IgD-negative memory B cell (primary cell): ENCODE measurements at regions not wholly inside any gene's neighbourhood (a gene's known extent, or its start where the extent isn't known, plus 50 kb on each side); places are given as distances from the start of the nearest gene placed in this dataset.

ENCODE experiments used
- H3K27ac Mint-ChIP-seq, 3 donors: one replicate each; pipeline ENCODE4 v1.8.0; 2020 to 2022; ENCODE audit warnings: mild to moderate bottlenecking in 3 of 3, mixed read lengths in 3 of 3, moderate library complexity in 1 of 3
- H3K27me3 Mint-ChIP-seq: one replicate; pipeline ENCODE4 v1.8.0; 2021; ENCODE audit warnings: mixed read lengths
- H3K36me3 Mint-ChIP-seq: one replicate; pipeline ENCODE4 v1.8.0; 2020; ENCODE audit warnings: mild to moderate bottlenecking, mixed read lengths
- H3K4me1 Mint-ChIP-seq, 3 donors: one replicate each; pipeline ENCODE4 v1.8.0; 2020 to 2022; ENCODE audit warnings: mixed read lengths in 3 of 3, mild to moderate bottlenecking in 1 of 3
- H3K4me3 Mint-ChIP-seq, 4 donors: one replicate each; pipeline ENCODE4 v1.8.0; 2020 to 2022; ENCODE audit warnings: mild to moderate bottlenecking in 4 of 4, mixed read lengths in 4 of 4, moderate library complexity in 3 of 4
- H3K9me3 Mint-ChIP-seq, 3 donors: one replicate each; pipeline ENCODE4 v1.8.0; 2020 to 2021; ENCODE audit warnings: mixed read lengths in 3 of 3, mild to moderate bottlenecking in 1 of 3

DNA sequence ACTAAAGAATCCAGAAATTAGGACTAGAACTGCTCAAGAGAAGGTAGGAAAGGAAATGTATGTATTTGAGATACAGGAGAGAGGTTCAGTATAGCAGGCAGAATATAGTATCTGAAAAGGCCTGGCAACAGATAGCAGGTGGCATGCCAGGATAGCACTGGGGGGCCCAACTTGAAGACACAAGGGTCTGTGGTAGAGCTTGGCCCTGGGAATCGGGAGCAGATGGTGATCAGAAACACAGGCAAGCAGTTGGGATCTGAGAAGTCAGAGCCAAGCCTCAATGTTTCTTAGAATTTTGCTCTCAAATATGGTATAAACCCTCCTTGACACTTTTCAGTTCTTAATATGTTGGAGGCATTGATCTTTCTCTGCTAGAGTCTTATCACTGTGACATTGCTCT, 499.8 kb upstream of the CD180 start:
- no peak overlapping the region for H3K4me3 Mint-ChIP-seq

DNA sequence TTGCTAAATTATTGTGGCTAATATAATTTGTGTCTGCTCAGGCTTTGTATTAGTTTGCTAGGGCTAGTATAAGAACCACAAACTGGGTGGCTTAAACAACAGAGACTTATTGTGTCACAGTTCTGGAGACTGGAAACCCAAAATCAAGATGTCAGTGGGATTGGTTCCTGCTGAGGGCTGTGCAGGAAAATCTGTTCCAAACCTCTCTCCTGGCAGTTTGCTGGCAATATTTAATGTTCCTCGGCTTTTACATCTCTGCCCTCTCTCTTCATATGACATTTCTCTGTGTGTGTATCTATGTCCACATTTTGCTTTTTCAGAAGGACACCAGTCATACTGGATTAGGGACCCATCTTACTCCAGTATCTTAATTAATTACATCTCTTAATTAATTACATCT, 498.8 kb upstream of the CD180 start:
- peaks cover 2% of the 10 kb centered on the region for H3K27me3 Mint-ChIP-seq
- H3K27ac Mint-ChIP-seq, result no peak overlapping the region
- no peak overlapping the region for H3K4me3 Mint-ChIP-seq
- H3K4me1 Mint-ChIP-seq, result no peaks in the 10 kb centered on the region
- no peaks in the 10 kb centered on the region for H3K36me3 Mint-ChIP-seq
- peaks cover 0 to 2% (median 0%) of the 10 kb centered on the region in 3 donors for H3K9me3 Mint-ChIP-seq

More for the DNA sequence above, 499.8 kb upstream of the CD180 start:
- no peaks in the 10 kb centered on the region for H3K36me3 Mint-ChIP-seq
- no peaks in the 10 kb centered on the region for H3K4me1 Mint-ChIP-seq
- H3K9me3 Mint-ChIP-seq, result peaks cover 0 to 2% (median 0%) of the 10 kb centered on the region in 3 donors
- H3K27me3 Mint-ChIP-seq, result peaks cover 2% of the 10 kb centered on the region
- H3K27ac Mint-ChIP-seq, result no peak overlapping the region

DNA sequence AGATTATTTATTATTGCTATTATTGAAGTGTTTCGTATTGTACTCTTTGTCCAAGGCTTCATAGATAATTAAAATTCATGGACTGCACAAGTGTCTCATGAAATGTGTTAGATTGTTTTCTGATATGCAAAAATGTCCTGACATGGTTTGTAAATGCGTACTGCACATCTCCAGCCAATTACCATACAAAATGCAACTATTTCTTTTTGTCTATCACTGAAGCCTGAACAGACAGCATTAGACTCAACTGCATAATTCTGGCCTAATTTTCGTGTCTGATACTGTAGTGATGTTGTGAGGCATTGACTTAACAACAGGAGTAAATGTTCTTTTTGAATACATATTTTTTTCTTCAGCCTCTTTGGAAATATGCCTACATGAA, 498.2 kb upstream of the CD180 start:
- Mint-ChIP-seq H3K4me3 (no peak overlapping the region), H3K27ac (no peak overlapping the region), H3K4me1 (no peaks in the 10 kb centered on the region), H3K27me3 (peaks cover 2% of the 10 kb centered on the region), H3K9me3 (peaks cover 0 to 2% (median 0%) of the 10 kb centered on the region in 3 donors), H3K36me3 (no peaks in the 10 kb centered on the region)

DNA sequence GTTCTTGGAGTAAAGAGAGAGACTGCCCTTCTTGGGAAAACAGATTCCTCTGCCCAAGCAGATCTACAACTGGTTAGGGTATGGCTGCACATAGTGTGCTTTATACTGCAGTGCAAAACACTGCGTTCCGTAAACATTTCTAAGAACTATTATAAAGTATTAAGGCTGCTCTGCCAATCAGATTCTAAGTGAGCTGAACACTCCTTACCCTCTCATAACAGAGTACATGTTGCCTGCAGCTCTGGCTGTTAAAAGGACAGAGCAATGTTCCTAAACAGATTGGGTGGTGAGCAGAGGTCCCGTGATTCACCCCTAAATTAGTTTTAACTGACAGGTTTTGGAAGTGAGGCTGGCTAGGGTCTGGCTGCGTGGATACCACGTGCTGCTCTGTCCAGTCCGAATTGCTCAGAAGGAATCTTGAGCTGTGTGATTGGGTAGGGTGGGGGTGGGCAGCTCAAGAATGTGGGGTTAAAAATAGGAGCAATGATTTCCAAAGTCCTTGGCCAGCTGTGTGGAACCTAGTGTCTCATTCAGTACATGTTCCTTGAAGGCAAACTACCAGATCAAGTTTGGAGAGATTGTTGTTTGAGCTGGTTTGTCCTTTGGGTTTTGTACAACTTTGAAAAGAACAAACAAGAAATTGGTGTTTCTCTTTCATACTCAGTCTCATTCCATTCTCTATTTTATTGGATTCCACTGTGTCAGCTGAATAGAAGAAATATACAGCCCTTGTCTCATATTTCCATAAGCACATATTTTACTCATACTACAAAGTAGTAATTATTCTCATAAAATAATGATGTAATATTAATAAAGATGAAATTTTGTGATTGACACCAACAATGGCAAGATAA, 497.6 kb upstream of the CD180 start:
- Mint-ChIP-seq H3K4me3 (no peak overlapping the region), H3K27ac (no peak overlapping the region), H3K9me3 (peaks cover 0 to 2% (median 0%) of the 10 kb centered on the region in 3 donors), H3K27me3 (peaks cover 2% of the 10 kb centered on the region), H3K36me3 (no peaks in the 10 kb centered on the region), H3K4me1 (no peaks in the 10 kb centered on the region)

DNA sequence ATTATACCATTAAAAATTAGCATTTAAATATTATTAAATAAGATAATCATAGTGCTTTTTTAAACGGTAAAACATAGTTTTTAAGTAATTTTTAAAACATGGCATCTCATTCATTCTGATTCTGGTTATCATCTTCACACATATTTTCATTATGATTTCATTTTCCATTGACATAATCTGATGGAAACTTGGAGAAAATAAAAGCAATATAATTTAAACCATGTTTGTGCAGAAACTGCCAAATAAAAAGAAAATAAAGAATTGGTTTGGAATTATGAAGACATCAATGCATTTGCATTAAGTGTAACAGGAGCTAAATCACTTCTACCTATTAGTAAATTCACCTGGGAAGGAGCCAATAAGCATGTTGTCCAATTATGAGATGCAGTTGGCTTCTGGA, 490.1 kb upstream of the CD180 start:
- Mint-ChIP-seq H3K27me3 (peaks cover 2% of the 10 kb centered on the region), H3K4me3 (no peak overlapping the region), H3K4me1 (no peaks in the 10 kb centered on the region), H3K9me3 (no peaks in the 10 kb centered on the region), H3K27ac (no peak overlapping the region), H3K36me3 (peaks cover 1% of the 10 kb centered on the region)

DNA sequence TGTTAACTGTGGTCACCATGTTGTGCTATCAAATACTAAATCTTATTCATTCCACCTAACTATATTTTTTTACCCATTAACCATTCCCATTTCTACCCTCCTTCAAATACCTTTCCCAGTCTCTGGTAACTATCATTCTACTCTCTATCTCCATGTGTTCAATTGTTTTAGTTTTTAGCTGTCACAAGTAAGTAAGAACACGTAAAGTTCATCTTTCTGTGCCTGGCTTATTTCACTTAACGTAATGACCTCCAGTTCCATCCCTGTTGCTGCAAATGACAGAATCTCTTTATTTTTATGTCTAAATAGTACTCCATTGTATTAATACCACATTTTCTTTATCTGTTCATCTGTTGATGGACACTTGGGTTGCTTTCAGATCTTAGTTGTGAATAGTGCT, 485.1 kb upstream of the CD180 start:
- H3K27ac Mint-ChIP-seq, result no peak overlapping the region
- H3K4me1 Mint-ChIP-seq, result no peaks in the 10 kb centered on the region
- H3K27me3 Mint-ChIP-seq, result peaks cover 2% of the 10 kb centered on the region
- H3K4me3 Mint-ChIP-seq, result no peak overlapping the region
- no peaks in the 10 kb centered on the region for H3K9me3 Mint-ChIP-seq
- H3K36me3 Mint-ChIP-seq, result peaks cover 1% of the 10 kb centered on the region

DNA sequence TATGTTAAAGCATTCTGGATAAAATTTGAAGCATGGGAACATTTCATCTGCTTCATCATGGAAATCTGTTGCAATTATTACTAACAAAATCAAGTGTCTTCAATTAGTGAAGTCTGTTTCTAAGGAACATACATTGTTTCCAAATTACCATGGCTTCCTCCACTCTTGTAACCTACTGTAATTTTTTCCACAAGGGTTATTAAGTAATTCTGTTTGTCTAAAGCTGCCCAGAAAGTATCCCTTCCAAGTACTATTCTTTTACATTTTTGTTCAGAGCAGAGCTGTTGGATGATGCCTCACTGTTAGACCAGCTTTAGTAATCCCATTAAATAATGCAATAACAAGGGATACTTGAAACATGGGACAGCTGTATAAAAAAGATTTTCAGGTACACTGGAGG, 483.5 kb upstream of the CD180 start:
- peaks cover 3% of the 10 kb centered on the region for H3K27me3 Mint-ChIP-seq
- no peaks in the 10 kb centered on the region for H3K36me3 Mint-ChIP-seq
- no peaks in the 10 kb centered on the region for H3K9me3 Mint-ChIP-seq
- H3K27ac Mint-ChIP-seq, result no peak overlapping the region
- H3K4me1 Mint-ChIP-seq, result no peaks in the 10 kb centered on the region
- no peak overlapping the region for H3K4me3 Mint-ChIP-seq

DNA sequence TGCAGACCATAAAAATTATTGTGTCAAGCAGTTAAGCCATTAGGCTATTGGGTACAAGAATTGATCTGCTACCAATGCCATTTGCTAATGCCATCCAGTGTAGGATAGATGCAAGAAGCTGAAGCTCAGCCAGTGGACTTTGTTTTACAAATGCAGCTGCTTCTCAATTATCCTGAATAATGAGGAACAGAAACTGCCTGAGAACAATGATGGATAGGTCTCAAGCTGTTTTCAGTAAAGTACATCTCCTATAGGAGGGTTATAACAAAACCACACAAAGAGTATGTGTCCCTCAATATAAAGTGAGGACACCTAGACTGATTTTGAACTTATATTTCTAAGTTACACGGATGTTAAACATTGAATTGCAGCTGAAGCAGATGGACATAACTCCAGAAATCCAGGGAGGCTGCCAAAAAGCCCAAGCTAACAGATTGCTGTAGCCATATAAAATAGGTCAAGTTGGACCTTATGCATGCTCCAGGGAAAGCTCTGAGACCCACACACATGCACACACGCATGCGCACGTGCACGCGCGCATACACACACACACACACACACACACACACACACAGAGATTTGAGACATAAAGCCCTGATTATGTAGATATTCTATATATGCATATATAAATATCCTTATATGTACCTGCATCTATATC, 482.7 kb upstream of the CD180 start:
- H3K27me3 Mint-ChIP-seq, result peaks cover 1% of the 10 kb centered on the region
- no peaks in the 10 kb centered on the region for H3K9me3 Mint-ChIP-seq
- no peaks in the 10 kb centered on the region for H3K36me3 Mint-ChIP-seq
- no peak overlapping the region for H3K27ac Mint-ChIP-seq
- H3K4me3 Mint-ChIP-seq, result no peak overlapping the region
- no peaks in the 10 kb centered on the region for H3K4me1 Mint-ChIP-seq

DNA sequence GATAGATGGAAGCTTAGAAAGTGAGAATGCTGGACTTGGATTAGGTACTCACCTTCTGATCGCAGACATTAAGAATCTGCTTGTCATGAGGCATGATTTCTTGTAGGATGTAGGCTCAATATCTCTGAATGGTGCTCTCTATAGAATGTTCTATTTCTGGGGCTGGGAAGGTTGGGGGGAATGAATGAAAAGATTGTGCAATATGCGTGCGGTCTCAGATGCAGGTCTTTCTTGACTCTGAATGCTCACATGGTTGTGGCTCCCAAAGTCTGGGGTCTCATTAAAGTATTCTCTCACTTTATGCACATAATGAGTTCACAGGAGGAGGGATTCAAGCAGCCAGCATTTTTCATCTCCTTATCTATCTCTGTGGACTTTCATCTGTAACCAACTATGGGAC, 482.0 kb upstream of the CD180 start:
- no peak overlapping the region for H3K4me3 Mint-ChIP-seq
- no peaks in the 10 kb centered on the region for H3K4me1 Mint-ChIP-seq
- H3K36me3 Mint-ChIP-seq, result no peaks in the 10 kb centered on the region
- no peaks in the 10 kb centered on the region for H3K9me3 Mint-ChIP-seq
- peaks cover 1% of the 10 kb centered on the region for H3K27me3 Mint-ChIP-seq
- H3K27ac Mint-ChIP-seq, result no peak overlapping the region

DNA sequence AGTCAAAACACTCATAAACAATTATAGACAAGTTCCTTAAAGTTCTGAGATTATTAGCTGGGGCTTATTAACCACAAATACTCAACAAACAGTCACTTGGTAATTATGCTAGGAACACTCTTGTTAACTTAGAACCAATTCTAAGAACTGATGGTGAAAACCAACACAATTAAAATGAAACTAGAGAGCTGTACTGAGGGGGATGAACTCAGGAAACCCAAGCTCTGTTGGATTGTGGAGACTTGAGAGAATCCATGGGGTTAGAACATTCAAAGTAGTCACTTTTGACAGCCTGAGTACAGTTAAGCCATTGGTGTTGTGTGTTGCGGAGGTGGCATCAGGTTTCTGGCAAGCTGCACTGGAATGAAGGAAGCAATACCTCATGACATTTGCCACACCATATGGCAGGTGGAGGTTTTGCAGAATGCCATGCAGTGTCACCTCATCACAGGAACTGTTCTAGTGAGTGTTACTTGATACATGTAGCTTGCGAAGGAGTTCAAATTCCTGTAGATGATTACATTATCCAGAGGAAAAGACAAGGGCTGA, 480.9 kb upstream of the CD180 start:
- Mint-ChIP-seq H3K36me3 (no peaks in the 10 kb centered on the region), H3K4me1 (no peaks in the 10 kb centered on the region), H3K4me3 (no peak overlapping the region), H3K9me3 (peaks cover 0 to 1% (median 0%) of the 10 kb centered on the region in 3 donors), H3K27me3 (peaks cover 2% of the 10 kb centered on the region), H3K27ac (no peak overlapping the region)

DNA sequence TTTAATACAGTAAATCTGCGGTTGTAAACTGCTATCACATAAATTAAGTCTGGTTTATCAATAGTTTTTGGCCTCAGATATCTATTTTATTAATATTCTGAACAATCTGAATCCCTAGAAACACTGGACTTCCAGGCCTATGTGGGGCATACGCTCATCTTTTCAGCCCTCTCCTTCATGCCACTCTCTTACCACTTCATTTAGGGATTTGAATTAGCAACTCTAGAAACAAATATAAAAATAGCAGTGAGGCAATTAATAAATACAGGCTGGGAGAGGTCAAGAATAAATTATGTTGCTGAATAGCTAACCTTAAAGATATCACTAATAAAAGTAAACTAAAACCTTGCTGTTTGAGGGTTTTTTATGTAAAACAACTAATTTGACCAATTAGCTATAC, 480.3 kb upstream of the CD180 start:
- no peaks in the 10 kb centered on the region for H3K4me1 Mint-ChIP-seq
- H3K9me3 Mint-ChIP-seq, result peaks cover 0 to 1% (median 0%) of the 10 kb centered on the region in 3 donors
- H3K27me3 Mint-ChIP-seq, result peaks cover 3% of the 10 kb centered on the region
- H3K4me3 Mint-ChIP-seq, result no peak overlapping the region
- H3K36me3 Mint-ChIP-seq, result no peaks in the 10 kb centered on the region
- no peak overlapping the region for H3K27ac Mint-ChIP-seq

DNA sequence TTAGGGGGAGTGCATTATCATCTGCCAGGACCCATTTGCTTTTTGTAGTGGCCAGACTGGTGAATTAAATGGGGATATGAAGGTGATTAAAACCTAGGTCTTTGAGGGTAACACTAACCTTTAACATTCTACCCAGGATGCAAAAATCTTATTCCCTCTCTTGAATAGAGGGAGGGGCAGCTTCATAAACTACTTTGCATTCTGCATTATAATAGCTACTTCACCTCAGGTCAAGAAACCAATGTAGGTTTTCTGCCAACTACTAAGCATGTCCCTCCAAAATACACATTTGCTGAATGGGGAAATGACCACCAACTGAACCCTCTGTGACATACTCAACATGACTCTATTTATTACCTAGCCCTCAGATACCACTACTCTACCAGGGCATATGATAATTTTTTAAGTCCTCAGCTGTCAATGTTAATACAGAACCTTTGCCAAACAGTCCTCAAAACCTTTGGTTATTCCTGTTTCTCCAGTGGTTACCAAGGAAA, 477.6 kb upstream of the CD180 start:
- peaks cover 1% of the 10 kb centered on the region for H3K36me3 Mint-ChIP-seq
- no peak overlapping the region for H3K27ac Mint-ChIP-seq
- peaks cover 0 to 3% (median 0%) of the 10 kb centered on the region in 3 donors for H3K9me3 Mint-ChIP-seq
- H3K27me3 Mint-ChIP-seq, result peaks cover 3% of the 10 kb centered on the region
- H3K4me3 Mint-ChIP-seq, result no peak overlapping the region
- no peaks in the 10 kb centered on the region for H3K4me1 Mint-ChIP-seq

DNA sequence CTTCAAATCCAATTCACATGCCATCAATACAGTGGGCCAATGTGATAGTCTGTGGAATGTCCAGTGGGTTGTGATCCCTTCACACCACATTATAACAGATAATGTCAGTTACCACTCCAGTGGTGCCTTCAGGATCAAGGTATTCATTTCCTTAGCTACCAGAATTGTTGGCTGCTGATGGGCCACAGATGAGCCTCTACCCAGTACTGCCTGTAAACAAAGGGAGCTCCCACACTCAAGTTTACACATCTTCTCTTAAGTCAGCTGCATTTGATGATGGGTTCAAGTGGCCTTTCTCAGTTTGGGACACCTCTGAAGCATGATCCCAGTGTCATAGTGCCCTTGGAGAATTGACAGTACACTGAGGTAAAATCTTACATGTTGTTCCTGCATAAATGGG, 477.0 kb upstream of the CD180 start:
- H3K27me3 Mint-ChIP-seq, result peaks cover 3% of the 10 kb centered on the region
- H3K36me3 Mint-ChIP-seq, result peaks cover 1% of the 10 kb centered on the region
- peaks cover 0 to 3% (median 0%) of the 10 kb centered on the region in 3 donors for H3K9me3 Mint-ChIP-seq
- no peak overlapping the region for H3K4me3 Mint-ChIP-seq
- H3K4me1 Mint-ChIP-seq, result no peaks in the 10 kb centered on the region
- H3K27ac Mint-ChIP-seq, result no peak overlapping the region

DNA sequence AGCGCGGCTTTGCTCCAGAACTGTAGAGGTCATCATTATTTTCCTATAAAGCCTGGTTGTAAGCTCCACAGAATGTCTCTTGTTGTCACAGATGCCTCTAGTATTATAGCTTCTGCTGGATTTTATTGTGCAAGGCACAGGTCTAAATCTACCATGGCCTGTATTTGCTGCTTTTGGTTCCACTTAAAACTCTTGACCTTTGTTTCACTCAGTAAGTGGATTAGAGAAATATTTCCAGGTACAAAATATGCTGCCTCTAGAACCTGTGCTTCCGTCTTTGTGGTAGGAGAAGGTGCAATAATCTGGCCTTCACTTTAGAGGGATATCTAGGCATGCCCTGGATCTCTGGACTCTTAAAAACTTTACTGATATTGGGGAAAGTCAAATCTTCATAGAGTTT, 476.6 kb upstream of the CD180 start:
- peaks cover 0 to 3% (median 0%) of the 10 kb centered on the region in 3 donors for H3K9me3 Mint-ChIP-seq
- no peaks in the 10 kb centered on the region for H3K4me1 Mint-ChIP-seq
- H3K36me3 Mint-ChIP-seq, result peaks cover 1% of the 10 kb centered on the region
- H3K4me3 Mint-ChIP-seq, result no peak overlapping the region
- H3K27ac Mint-ChIP-seq, result no peak overlapping the region
- H3K27me3 Mint-ChIP-seq, result peaks cover 5% of the 10 kb centered on the region

DNA sequence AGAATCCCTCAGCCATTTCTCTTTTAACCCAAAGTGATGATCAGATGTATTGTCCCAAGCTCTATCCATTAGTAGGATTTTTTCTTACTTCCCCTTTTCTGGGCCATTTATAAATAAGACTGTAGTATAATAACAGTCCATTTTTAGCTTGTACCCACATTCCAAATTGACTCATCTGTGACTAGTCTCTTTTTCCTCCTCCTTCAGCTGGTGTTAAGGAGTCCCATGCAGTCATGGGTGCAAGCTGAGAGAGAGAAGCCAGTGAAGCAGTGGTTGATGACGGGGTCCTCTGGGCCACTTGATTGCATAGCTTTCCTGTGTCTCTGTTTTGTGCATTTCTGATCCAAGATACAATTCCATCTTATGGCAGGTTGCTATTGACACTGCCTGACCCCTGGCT, 476.0 kb upstream of the CD180 start:
- Mint-ChIP-seq H3K9me3 (peaks cover 0 to 3% (median 2%) of the 10 kb centered on the region in 3 donors), H3K4me3 (no peak overlapping the region), H3K36me3 (peaks cover 1% of the 10 kb centered on the region), H3K27me3 (peaks cover 5% of the 10 kb centered on the region), H3K27ac (no peak overlapping the region), H3K4me1 (no peaks in the 10 kb centered on the region)
